ENCODE measurements at regions not wholly inside any gene's neighbourhood (a gene's known extent, or its start where the extent isn't known, plus 50 kb on each side); places are given as distances from the start of the nearest gene placed in this dataset.
"Not testable (repeated sequence)": the region's sequence is repeated elsewhere in the genome, so short reads cannot be mapped to it uniquely, and the experiment has no call there.

- peaks cover 100% of the 10 kb centered on the region for H3K27me3 ChIP-seq
These were observed 167.8 kb upstream of the ZNF337 start for GRCh38 chr20:25864326-25864962.

DNA sequence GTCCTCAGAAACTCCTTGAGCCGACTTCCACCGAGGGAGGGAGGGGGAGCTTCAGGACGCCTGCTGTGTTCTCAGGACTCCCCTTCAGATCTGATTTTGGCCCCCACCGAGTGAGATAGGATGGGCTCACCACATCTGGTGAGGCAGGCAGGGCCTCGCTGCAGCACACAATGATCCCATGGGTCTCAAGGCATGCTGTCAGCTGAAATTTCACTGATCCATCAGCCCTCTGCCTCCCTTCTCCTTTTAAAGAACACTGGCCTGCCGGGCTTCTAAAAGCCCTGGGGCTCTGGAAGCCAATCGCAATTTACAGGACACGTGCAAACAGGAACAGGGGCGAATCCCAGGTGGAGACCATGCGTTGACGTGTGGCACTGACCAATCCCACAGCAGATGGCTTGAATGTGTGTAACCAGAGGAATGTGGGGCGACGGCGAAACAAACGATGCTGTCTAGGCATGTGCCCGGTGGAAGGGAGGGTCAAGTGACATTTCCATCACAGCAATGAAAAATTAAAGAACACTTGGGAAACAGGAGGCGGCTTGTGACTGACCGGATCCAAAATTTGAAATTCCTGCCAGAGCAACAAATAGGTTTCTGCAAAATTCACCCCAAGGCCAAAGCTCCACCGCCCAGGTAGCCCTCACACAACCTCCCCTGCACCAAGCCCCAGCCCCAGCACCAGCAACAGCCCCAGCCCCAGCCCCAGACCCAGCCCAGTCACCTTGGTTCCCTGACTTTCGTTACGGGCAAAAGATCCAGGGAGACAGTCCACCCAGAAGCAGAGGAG, 167.1 kb upstream of the ZNF337 start:
- no peaks in the 10 kb centered on the region for H3K9me3 ChIP-seq
- no peak overlapping the region for H3K4me3 ChIP-seq (ENCODE audit: low read depth in 1 of 2, low read length in 1 of 2)
- H3K27ac ChIP-seq = no peak overlapping the region
- H3K4me1 ChIP-seq (ENCODE audit: control insufficient read depth in 1 of 2, insufficient read depth in 1 of 2, low read depth in 1 of 2, low read length in 1 of 2) = peaks cover 5 to 6% of the 10 kb centered on the region in 2 experiments
- no peak for TF ChIP-seq CTCF (IDR thresholded peaks at IDR 0.05)
- H3K27me3 ChIP-seq = peaks cover 100% of the 10 kb centered on the region
- H3K36me3 ChIP-seq = no peaks in the 10 kb centered on the region

More at GRCh38 chr20:25864326-25864962, 167.8 kb upstream of the ZNF337 start:
- H3K4me3 ChIP-seq (ENCODE audit: low read depth in 1 of 2, low read length in 1 of 2) = no peak overlapping the region
- H3K9me3 ChIP-seq = no peaks in the 10 kb centered on the region
- no peak for TF ChIP-seq CTCF (IDR thresholded peaks at IDR 0.05)
- no peak overlapping the region for H3K27ac ChIP-seq
- H3K4me1 ChIP-seq (ENCODE audit: control insufficient read depth in 1 of 2, insufficient read depth in 1 of 2, low read depth in 1 of 2, low read length in 1 of 2) = peaks cover 5 to 6% of the 10 kb centered on the region in 2 experiments
- H3K36me3 ChIP-seq = no peaks in the 10 kb centered on the region

- not testable (repeated sequence) for H3K4me3 ChIP-seq (ENCODE audit: low read depth in 1 of 2, low read length in 1 of 2); H3K36me3 ChIP-seq; H3K4me1 ChIP-seq (ENCODE audit: control insufficient read depth in 1 of 2, insufficient read depth in 1 of 2, low read depth in 1 of 2, low read length in 1 of 2); H3K9me3 ChIP-seq; H3K27ac ChIP-seq
- peaks cover 100% of the 10 kb centered on the region for H3K27me3 ChIP-seq
These were observed 166.4 kb upstream of the ZNF337 start for GRCh38 chr20:25862967-25863530.

GRCh38 chr20:25860531-25861150, 164.0 kb upstream of the ZNF337 start:
- H3K4me3 ChIP-seq (ENCODE audit: low read depth in 1 of 2, low read length in 1 of 2) = no peak overlapping the region
- H3K4me1 ChIP-seq (ENCODE audit: control insufficient read depth in 1 of 2, insufficient read depth in 1 of 2, low read depth in 1 of 2, low read length in 1 of 2) = peaks cover 5 to 6% of the 10 kb centered on the region in 2 experiments
- H3K36me3 ChIP-seq = no peaks in the 10 kb centered on the region
- no peak for TF ChIP-seq CTCF (IDR thresholded peaks at IDR 0.05)
- no peak overlapping the region for H3K27ac ChIP-seq
- peaks cover 100% of the 10 kb centered on the region for H3K27me3 ChIP-seq
- H3K9me3 ChIP-seq = no peaks in the 10 kb centered on the region

- H3K4me3 ChIP-seq (ENCODE audit: low read depth in 1 of 2, low read length in 1 of 2) = no peak overlapping the region
- TF ChIP-seq CTCF (IDR thresholded peaks at IDR 0.05) = no peak
These were observed 163.2 kb upstream of the ZNF337 start for GRCh38 chr20:25859649-25860530.

More at GRCh38 chr20:25859649-25860530, 163.2 kb upstream of the ZNF337 start:
- H3K27me3 ChIP-seq = peaks cover 99% of the 10 kb centered on the region
- no peaks in the 10 kb centered on the region for H3K36me3 ChIP-seq
- H3K9me3 ChIP-seq = no peaks in the 10 kb centered on the region
- peaks cover 5 to 6% of the 10 kb centered on the region in 2 experiments for H3K4me1 ChIP-seq (ENCODE audit: control insufficient read depth in 1 of 2, insufficient read depth in 1 of 2, low read depth in 1 of 2, low read length in 1 of 2)
- no peak overlapping the region for H3K27ac ChIP-seq
